Endothelial cell of hepatic sinusoid (primary cell): ENCODE measurements at regions not wholly inside any gene's neighbourhood (a gene's known extent, or its start where the extent isn't known, plus 50 kb on each side); places are given as distances from the start of the nearest gene placed in this dataset.
"Not testable (repeated sequence)": the region's sequence is repeated elsewhere in the genome, so short reads cannot be mapped to it uniquely, and the experiment has no call there.

Source experiments
- in situ Hi-C: cut with HindIII; loops from 2 replicates; pipeline ENCODE4 v1.10.0; 2017; ENCODE audit warnings: low sequenced_read_pairs

DNA sequence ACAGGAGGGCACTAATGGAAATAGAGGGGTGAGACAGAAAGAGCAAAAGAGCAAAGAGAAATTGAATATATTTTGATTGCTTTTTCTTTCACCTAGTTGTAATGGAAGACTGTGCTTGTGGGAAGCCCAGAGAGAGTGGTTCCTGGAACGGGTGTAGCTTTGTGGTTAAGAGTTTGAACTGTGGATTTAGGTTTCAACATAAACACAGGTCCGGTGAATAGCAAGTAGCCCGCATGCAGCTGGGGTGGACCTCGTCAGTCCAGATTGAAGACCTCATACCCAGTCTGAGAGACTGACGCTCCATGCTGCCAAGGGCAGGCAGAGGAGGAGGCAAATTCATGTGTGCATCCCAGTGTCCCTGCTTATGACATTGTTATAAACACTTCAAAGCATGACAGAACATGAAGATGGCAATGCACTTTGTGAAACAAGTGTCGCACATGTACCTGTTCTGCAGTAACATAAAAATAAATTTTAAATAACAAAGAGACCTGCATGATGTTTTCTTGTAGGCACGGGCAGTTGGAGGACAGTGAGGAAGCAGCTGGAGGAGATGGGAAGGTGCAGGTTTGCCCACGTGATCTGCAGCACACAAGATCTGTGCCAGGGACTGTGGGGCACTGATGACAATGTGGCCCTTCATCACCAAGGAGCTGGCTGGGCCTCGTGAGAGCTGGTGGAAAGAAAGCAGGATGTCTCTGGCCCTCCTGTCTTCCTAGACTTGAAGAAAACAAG is 220.5 kb upstream of the SSTR4 start:
- in situ Hi-C loops, result no loop called here

DNA sequence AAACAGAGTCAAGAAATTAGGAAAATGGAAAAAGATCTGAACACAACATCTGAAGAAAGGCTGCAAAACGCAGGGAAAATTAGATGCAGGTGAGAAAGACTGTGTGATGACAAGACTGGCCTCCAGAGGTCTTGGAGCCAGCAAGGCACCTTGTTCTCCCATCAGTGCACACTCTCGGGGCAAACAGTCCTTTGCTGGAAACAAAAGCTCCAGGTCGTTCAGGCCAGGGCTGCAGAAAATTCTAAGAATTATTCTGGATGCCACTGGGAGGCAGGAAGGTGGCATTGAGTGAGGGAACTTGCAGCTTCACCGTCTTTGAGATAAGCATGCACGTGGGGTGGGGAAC is 219.9 kb upstream of the SSTR4 start:
- in situ Hi-C loops, result no loop called here

DNA sequence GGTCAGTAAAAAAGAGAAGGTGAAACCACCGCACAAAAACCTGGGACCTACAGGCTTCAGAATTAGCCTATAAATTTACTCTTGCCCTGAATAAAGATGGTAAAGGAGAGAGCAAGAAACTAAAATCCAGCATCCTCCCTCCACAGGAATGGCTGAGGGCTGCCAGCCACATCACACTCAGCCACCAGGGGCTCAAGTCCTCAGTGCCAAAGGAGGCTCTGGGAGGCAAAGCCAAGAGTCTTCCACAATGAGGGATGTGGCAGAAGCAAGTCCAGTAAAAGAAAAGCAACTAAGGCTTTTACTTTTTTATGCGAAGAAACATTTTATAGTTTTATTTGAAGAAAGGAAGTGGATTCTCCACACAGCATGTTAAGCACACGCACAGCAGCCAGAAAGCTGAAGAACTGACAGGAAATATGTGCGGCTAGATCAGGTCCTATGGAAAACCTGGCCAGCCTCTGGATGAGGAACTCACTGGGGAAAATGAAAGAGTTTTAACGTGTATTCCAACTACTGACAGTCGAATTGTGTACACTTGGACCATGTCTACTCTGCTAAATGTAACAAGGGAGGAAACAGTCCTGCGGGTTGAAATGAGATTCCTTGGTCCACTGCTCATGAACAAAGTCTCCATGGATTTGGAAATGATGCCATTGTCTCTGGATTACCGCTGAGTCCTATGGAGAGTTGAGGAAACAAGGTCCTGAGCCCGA is 219.4 kb upstream of the SSTR4 start:
- in situ Hi-C loops, result no loop called here

DNA sequence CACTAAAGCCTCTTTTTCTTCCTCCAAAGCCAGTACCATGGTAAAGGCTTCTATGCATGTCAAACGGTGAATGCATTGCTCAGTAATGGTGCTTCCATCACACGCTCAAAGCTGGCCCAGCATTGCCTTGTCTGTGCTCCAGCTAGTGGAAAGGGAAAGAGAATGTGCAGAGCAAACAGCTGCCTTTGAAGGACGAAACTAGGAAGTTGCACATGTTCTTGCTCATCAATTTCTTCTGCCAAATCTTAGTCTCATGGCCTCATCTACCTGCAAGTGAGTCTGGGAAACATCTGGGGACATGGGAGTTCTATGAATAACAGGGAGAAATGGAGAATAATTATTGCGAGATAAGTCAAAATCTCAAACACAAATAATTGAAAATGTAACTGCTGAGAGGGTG is 216.5 kb upstream of the SSTR4 start:
- in situ Hi-C loops, result no loop called here

DNA sequence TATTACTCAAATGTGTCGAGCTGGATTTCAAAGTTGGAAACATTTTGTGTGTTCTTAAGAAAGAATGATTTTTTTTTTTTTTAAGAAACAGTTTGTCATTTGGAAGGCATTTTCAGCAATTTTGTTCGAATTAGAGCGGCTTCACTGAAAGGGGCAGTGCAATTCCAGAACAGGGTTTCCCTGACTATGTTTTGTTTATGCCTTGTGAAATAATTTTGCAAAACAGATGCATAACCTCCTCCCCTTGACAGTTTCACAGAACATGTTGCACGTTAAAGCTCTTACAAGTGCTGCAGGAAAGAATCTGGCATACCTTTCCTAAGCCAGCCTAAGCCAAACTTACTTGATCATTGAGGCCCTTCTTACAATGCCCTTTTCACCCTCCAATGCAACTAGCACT is 216.0 kb upstream of the SSTR4 start:
- in situ Hi-C loops, result no loop called here

DNA sequence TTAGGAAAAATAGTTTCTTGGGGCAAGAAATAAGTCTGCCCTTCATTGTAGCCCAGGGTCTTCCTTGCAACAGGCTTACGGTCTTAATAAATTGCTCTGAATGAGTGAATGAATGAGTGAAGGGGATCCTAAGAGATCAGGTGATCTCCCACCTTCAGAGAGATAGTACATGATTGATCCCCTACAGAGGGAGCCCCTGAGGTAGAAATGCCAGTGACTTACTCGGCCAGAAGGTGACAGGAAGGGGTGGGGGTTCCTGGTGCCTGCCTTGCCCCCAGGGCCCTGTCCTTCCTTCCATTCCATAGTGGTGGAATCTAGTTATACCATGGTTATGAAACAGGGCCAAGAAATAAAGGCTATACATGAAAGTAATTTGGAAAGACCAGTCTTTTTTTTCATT is 215.3 kb upstream of the SSTR4 start:
- in situ Hi-C loops, result no loop called here

DNA sequence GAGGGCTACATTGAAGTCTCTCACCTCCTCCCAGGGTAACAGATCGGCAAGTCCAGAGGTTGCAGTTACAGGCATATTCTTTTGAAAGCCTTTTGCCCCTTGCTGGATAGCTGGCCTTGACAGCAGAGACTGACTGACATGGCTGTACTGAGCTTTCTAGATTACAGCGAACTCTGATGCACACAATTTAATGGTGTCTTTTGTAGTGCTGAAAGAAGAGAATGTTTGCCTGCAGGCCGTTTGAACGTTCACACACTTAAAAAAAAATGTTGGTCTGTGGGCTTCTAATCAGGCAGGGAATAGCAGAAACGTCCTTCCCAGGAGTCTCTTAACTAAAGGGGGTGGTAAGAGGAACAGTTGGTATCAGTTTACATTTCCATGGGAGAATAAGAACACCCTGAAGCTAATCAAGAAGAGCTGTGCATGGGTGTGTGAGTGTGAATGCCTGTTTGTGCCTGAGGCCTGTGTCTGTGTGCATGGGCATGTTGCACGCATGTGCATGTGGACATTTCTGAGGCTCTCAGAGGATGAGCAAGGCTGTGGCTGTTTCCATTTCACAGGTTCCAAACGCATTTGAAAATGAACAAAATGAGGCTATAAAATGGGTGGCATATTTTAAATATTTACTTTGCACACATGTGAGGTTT is 213.9 kb upstream of the SSTR4 start:
- in situ Hi-C loops, result no loop called here

DNA sequence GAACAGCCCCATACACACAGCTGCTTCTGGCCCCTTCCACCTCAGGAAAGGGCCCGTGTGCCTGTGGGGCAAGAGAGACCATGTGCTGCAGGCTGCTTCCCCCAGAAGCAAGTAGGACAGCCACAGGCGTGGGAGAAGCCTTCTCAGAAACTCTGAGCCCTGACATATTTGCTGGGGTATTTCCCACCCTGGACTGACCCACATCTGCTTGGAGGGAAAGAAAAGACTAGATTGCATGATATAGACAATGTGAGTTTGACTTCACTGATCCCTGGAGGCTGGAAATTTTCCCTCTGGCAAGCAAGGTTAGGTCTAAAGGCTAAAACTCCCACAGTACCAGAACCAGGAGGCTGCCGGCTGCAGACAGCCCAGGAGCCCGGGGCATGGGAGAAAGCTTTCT is 213.3 kb upstream of the SSTR4 start:
- in situ Hi-C loops, result no loop called here

DNA sequence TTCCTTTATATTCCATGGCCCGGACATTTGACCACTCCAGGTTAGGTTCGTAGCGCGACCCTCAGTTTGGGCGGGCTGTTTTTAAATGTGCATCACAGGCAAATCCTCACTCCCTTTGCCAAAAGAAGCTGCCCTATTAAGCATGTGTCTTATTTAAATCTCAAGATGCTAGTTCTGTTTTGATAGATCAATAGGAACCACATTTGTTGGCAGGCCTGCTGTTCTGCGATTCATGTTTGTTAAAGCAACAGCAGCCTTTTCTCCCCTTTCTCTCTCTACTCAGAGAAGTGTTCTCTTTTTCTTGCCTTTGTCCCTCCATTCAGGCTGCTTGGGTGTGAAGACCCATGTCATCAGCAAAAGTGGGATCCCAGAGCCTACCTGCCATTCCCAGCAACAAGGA is 212.0 kb upstream of the SSTR4 start:
- in situ Hi-C loops, result no loop called here

DNA sequence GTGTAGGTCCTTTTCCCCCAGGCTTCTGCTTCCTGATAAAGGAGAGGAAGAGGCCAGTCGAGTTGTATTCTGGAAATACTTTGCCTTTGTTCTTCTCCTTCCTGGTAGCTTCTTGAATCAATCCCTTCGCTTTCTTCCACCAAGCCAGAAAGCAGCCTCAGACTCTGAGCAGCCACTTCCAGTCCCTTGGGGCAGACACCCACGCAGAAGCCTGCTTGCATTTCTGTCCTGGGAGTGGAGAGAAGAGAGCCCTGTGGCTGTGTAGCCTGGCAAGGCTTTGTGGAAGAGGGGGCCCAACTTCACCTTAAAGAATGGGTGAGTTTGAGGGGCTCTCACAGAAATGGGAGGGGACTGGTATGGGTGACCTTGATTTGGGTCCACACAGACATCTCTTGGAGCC is 211.0 kb upstream of the SSTR4 start:
- in situ Hi-C loops, result no loop called here

DNA sequence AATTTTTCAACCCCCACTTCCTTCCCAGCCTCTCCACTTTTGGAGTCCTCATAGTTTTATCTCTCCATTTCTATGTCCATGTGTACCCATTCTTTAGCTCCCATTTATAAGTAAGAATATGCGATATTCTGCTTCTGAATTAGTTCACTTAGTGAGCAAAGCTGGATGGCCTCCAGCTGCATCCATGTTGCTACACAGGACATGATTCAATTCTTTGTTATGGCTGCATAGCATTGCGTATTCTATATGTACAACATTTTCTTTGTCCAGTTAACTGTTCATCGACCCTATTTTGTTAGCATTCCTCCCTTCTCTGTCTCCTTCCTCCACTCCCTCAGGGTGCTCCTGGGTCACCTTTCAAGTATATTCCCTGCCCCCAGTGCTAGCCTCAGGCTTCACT is 210.0 kb upstream of the SSTR4 start:
- in situ Hi-C loops, result no loop called here

DNA sequence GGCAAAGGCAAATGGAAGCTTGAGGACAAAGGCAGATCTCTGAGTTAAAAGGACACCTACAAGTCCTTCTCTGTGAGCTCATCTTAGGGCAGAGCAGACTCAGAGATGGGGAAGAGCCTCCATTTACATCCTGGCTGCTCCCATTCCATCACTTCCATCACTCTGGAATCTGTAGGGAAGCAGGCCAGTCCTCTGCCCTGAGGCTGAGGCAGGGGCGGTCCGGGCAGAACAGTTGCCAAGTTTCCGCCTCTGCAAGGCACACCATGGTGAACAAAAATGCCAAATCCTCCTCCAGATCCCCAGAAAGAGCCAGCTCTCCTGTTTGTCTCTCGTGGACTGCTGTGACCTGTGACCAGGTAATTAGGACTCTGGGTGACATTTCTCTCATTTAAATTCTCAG is 209.6 kb upstream of the SSTR4 start:
- in situ Hi-C loops, result no loop called here

DNA sequence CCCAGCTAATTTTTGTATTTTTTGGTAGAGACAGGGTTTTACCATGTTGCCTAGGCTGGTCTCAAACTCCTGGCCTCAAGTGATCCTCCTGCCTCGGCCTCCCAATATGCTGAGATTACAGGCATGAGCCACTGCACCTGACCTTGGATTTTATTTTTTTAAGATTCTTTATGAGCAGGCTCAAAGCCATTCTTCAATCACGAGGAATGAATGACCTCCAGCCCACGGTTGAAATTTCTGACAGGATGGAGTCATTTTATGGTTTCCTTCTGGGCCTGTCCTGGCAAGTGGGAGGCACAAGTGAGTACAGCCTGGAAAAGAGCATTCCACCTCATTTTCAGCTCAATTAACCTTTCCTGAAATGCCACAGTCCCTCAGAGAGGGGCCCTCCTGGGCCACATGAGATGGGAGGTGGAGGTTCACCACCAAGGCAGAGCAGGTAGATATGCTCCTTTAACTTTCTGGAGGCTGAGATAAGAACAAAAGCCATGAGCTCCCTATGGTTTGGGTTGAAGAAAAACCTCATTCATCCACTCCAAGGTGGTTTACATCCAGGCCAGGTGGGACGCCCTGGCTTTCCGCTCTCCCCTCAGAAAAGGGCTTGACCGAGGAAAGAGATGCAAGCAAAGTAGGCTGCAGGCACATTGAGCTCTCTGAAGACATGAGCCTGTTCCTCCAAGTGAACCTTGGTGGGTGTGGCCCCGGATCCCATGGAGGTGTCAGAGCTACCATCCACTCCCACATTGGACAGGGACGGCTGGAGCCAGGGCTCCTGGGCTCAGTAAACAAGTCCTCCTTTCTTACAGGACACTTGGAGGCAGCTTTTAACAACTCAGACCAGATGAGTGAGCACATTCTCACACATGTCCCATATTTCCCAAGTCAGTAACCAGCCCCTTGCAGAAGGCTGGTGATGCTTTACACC is 208.5 kb upstream of the SSTR4 start:
- in situ Hi-C loops, result no loop called here

DNA sequence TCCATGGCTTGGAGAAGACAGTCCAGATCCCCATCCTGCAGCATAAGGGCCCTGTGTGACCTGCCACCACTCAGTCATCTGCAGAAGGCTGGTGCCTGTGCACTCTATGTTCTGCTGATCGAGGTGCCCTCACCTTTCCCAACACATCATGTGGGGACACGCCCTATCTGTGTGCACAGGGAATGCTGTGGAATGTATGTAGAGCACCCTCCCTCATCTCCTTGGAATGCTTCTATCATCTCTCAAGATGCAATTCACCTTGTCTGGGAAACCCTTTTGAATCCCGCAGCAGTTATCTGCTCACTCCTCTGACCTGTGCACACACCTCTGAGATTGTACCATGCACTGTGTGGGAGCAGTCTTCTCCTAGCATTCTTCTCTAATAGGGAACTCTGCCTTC is 207.2 kb upstream of the SSTR4 start:
- in situ Hi-C loops, result no loop called here

DNA sequence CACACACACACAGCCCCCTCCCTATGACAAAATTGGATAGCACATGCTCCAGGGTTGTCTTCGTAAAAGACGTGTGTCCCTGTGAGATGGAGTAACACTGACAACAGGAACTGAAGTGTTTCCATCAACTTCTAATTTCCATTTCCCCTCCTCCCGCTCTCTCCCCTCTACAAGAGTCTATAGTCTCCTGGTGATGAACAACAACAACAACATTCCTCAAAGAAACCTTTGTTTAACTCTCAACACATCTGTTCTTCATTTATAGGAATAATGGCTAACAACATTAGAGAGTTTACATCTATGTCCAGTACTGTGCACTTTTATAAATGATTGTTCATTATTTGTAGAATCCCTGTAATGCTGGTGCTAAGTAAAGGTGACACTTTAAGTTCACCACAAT is 205.8 kb upstream of the SSTR4 start:
- in situ Hi-C loops, result no loop called here

DNA sequence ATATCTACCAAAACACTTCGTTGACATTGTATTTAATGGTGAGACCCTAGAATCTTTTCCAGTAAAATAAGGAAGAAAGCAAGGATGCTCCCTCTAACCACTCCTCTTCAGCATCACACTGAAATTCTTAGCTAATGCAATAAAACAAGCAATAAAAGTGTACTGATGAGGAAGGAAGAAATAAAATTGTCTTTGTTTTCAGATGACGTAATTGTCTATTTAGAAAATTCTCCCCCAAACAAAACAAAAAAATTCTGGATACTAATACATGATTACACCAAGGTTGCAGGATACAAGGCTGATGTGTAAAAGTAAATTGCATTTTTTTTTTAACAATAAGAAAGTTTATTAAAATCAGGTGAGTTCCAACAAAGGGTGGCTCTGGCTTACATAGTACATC is 205.0 kb upstream of the SSTR4 start:
- in situ Hi-C loops, result no loop called here

DNA sequence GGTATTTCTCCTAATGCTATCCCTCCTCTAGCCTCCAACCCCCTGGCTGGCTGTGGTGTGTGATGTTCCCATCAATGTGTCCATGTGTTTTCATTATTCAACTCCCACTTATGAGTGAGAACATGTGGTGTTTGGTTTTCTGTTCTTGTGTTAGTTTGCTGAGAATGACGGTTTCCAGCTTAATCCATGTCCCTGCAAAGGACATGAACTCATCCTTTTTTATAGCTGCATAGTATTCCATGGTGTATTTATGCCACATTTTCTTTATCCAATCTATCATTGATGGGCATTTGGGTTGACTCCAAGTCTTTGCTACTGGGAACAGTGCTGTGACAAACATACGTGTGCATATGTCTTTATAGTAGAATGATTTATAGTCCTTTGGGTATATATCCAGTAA is 204.4 kb upstream of the SSTR4 start:
- in situ Hi-C loops, result not testable (repeated sequence)

DNA sequence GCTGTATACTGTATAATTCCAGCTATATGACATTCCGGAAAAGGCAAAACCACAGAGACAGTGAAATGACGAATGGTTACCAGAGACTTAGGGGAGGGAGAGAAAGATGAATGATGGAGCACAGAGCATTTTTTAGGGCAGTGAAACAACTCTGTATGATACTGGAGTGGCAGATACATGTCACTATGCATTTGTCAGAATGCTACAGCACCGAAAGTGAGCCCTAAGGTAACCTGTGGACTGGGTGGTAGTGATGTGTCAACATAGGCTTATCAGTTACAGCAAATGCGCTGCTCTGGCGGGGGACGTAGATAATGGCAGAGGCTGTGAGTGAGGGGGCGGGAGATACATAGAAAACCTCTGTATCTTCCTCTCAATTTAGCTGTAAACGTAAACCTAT is 201.3 kb upstream of the SSTR4 start:
- in situ Hi-C loops, result no loop called here

DNA sequence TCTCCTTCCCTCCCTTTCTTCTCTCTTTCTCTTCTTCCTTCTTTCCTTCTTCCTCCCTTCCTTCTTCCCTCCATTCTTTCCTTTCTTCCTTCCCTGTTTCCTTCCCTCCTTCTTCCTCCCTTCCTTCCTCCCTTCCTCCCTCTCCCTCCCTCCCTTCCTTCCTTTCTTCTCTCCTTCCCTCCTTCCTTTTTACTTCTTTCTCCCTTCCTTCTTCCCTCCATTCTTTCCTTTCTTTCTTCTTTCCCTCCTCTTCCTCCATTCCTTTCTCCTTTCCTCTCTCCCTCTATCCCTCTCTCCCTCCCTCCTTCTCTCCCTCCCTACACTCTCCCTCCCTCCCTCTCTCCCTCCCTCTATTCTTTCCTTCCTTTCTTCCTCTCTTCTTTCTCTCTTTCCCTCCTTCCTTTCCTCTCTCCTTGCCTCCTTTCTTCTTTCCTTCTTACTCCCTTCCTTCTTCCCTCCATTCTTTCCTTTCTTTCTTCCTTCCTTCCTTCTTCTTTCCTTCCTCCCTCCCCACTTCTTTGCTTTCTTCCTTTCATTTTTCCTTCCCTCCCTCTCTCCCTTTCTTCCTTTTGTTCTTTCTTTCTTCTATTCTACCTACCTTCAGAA is 200.4 kb upstream of the SSTR4 start:
- in situ Hi-C loops, result no loop called here

DNA sequence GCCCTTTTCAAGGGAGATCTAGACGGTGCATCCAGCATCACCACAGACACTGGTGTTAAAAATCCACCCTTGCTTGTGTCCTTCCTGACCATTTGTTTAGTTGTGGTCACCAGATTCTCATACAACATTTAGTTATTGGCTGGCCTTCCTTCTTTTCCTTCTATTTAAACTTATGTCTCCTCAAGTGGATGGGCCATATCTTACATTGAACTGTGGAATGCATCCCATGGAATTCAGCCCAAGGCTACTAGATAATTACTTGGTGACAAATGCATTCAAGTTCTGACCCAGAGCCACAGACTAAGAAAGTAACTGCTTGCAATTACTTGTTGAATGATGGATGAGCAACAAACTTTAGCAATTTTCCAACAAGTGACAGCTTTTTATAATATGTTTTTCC is 198.9 kb upstream of the SSTR4 start:
- in situ Hi-C loops, result no loop called here

DNA sequence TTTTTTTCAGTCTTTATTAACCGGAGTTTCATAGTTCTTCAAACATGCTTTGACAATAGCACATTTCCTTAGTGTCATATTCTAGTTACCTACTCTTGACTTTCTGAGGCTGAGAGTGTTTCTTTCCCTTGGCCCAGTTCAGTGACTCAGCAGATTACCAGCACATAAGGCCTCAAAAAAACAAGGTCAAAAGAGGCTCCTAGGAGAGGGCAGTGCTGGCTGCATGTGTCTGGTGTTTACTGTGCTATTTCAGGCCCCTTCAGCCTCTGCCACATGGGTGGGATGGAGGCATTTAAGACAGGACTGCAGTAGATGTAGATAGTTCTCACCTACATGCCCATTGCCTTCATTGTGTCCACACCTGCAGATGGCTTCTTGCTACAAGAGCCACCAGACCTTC is 198.2 kb upstream of the SSTR4 start:
- in situ Hi-C loops, result no loop called here
